PC-3 (cell line): ENCODE measurements at regions not wholly inside any gene's neighbourhood (a gene's known extent, or its start where the extent isn't known, plus 50 kb on each side); places are given as distances from the start of the nearest gene placed in this dataset.

Experiments
- EZH2 ChIP-seq: fragments of 300-600 bp; sonication (generic); IDR thresholded peaks from one replicate; pipeline ENCODE4 v1.6.1; 2017; ENCODE audit warnings: antibody characterized with exemption, mild to moderate bottlenecking, low read length; ENCODE audit not compliant: unreplicated experiment
- TF ChIP-seq, protein P1 (sequence below): fragments of 300-600 bp; sonication (generic); conservative IDR thresholded peaks from 2 replicates; pipeline ENCODE4 v1.5.1; 2017; ENCODE audit warnings: antibody characterized with exemption, low read depth, mild to moderate bottlenecking, low read length

DNA sequence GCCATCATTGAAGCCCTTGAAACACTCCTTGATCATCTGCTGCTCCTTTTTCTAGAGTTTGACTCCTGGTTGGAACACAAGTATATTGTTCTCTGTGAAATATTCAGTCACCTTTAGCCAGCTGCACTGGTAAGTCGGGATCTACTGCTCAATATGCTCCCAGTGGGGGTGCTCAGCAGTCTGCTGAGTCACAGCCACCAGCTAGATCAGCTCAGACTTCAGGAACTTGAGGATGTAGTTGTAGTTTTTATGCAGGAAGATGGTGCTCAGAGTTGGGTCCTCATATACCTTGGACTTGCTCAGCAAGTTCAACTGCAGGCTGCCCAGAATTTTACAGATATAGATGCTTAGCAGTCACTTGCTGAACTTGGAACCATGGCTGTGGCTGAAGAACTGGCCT, 202.5 kb upstream of the RPL34 start:
- no peak for TF ChIP-seq EZH2
- TF ChIP-seq, protein P1, sequence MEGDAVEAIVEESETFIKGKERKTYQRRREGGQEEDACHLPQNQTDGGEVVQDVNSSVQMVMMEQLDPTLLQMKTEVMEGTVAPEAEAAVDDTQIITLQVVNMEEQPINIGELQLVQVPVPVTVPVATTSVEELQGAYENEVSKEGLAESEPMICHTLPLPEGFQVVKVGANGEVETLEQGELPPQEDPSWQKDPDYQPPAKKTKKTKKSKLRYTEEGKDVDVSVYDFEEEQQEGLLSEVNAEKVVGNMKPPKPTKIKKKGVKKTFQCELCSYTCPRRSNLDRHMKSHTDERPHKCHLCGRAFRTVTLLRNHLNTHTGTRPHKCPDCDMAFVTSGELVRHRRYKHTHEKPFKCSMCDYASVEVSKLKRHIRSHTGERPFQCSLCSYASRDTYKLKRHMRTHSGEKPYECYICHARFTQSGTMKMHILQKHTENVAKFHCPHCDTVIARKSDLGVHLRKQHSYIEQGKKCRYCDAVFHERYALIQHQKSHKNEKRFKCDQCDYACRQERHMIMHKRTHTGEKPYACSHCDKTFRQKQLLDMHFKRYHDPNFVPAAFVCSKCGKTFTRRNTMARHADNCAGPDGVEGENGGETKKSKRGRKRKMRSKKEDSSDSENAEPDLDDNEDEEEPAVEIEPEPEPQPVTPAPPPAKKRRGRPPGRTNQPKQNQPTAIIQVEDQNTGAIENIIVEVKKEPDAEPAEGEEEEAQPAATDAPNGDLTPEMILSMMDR: no peak
